HG03457 (cell line): ENCODE measurements at regions not wholly inside any gene's neighbourhood (a gene's known extent, or its start where the extent isn't known, plus 50 kb on each side); places are given as distances from the start of the nearest gene placed in this dataset.

Experiments
- ATAC-seq: cut with Tn5 transposase; IDR thresholded peaks from one replicate; pipeline ENCODE4 v1.9.1; 2021; ENCODE audit warnings: moderate number of reproducible peaks; ENCODE audit not compliant: unreplicated experiment

GRCh38 chr4:4606321-4606720, 64.5 kb upstream of the STX18 start:
- no peak for ATAC-seq

GRCh38 chr4:4605849-4606248, 64.0 kb upstream of the STX18 start:
- no peak for ATAC-seq

- no peak for ATAC-seq
Observed at GRCh38 chr4:4603592-4603991, 61.7 kb upstream of the STX18 start.

GRCh38 chr4:4603067-4603466, 61.2 kb upstream of the STX18 start:
- no peak for ATAC-seq

GRCh38 chr4:4602468-4602867, 60.6 kb upstream of the STX18 start:
- ATAC-seq, result no peak

GRCh38 chr4:4601803-4602369, 60.0 kb upstream of the STX18 start:
- ATAC-seq, result no peak

GRCh38 chr4:4599481-4600275, 57.8 kb upstream of the STX18 start:
- ATAC-seq, result no peak

DNA sequence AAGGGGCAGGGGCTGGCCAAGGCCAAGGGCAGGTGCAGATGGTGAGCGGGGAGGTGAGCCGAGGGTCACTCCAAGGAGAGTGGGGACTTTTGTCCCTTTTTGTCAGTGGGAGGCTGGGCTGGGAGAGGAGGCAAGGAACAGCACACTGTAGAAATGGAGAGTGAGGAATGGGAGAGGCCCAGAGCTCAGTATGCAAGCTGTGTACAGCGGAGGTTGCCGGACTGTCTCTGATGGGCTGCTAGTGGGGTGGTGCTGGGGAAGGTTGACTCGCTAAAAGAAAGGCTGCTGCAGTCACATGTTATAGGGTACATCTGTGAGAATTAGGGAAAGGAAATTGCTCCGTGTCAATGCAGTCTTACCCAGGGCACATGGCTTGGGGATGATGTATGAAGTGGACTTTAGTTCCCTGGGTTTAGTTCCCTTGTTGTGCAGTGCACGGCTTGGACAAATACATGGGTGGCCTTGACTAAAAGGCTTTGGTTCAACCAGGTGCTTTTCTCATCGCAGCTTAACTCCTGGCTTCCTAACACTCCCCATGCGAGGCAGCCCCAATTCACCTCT, 57.1 kb upstream of the STX18 start:
- ATAC-seq, result no peak

GRCh38 chr4:4596720-4597119, 54.9 kb upstream of the STX18 start:
- ATAC-seq, result no peak

GRCh38 chr4:4595252-4595651, 53.4 kb upstream of the STX18 start:
- ATAC-seq, result no peak

DNA sequence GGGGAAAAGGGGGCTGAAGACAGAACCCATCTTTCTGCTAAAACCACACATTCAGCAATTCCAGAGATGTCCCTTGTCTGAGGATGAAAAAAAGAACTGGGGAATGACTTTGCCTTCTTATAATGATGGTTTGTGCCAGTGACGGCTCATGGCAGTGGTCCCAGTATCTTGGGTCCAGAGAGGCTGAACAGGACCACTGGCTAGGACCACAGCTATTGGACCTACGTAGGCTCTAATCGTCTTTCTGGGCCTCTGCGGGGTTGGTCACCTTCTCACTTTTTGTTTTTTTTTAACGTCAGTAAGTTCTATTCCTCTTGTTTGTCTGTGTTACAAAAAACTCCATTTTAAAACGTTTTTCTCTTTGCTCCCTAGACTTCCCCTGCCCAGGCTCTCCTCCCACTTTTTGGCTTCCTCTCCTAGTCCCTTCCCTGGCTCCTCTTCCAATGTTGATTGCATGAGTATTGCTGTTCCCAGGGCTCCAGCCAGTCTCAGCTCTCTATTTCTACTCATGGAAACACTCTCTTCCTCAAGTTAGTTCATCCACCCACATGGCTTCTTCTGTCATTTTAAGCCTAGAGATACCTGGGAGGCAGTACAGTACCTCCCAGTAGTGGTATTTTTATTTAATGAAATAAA, 52.6 kb upstream of the STX18 start:
- ATAC-seq, result no peak

DNA sequence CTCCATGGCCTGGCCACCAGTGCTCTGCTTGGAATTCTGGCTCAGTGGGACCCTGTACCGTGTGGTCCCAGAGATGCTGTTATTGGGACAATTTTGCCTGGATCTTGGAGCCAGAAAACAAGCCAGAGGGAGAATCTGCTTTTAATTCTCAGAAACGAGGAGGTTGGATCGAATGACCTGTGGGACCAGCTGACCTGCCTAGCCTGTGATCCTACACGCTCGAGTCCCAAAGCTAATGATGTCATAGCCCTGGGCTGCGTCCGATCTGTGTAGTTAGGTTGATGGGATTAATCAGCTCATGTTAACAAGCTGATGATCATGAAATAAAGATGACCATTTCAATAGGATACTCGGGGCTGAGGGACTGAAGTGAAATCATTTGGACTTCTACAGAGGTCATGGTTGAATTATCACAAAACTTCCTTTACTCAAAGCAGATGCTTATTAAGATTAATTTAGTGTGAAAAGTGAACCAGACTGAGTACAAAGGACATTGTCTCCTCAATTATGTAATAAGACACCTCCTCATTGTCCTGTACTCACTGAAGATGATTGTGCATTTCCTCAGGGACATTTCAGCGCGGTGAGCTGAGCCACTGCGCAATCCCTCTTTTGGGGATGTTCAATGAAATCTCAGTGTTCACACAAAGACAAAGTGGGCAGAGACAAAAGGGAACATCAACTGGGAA, 51.9 kb upstream of the STX18 start:
- no peak for ATAC-seq

GRCh38 chr4:4592414-4592813, 50.6 kb upstream of the STX18 start:
- no peak for ATAC-seq
